22Rv1 (cell line): ENCODE measurements at regions not wholly inside any gene's neighbourhood (a gene's known extent, or its start where the extent isn't known, plus 50 kb on each side); places are given as distances from the start of the nearest gene placed in this dataset.

Source experiments
- CTCF ChIP-seq: fragments of 450-650 bp; IDR thresholded peaks from 2 replicates; pipeline ENCODE4 v1.5.1; 2017; ENCODE audit warnings: mild to moderate bottlenecking
- ZFX ChIP-seq: fragments of 450-650 bp; IDR thresholded peaks from 2 replicates; pipeline ENCODE4 v1.6.1; 2017; ENCODE audit warnings: antibody characterized with exemption, borderline replicate concordance

DNA sequence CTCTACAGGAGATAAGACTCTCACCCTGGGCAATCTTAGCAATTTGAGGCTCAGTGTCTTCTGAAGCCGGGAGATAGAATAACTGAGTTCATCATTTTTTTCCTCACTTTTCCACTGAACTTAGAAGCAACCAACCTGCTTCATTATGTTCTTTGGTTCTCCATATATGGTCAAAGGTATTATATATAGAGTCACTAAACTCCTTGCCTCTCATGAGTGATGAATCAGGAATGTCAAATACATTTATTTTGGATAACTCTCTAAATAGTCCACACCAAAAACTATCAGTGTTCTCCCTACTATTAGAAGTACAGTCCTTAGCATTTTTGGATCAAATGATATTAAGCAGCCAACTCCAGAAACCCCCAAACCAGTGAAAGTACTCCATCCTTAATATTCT is 421.5 kb upstream of the EPHA5 start:
- TF ChIP-seq CTCF (no peak), ZFX (no peak)
